ENCODE measurements at regions not wholly inside any gene's neighbourhood (a gene's known extent, or its start where the extent isn't known, plus 50 kb on each side); places are given as distances from the start of the nearest gene placed in this dataset.

GRCh38 chrX:121308276-121308805 lies 260.9 kb downstream of the GLUD2 start (continued):
- no peak for TF ChIP-seq ZNF592 (IDR thresholded peaks at IDR 0.05)
- TF ChIP-seq CTCF (IDR thresholded peaks at IDR 0.05 in 2 of 3, conservative IDR thresholded peaks at IDR 0.05 in 1 of 3; ENCODE audit: control insufficient read depth in 2 of 3, extremely low read depth in 1 of 3, insufficient read depth in 1 of 3, low read depth in 3 of 3, low read length in 3 of 3) = peak; percentile 44 to 63 (median 49); a peak in 4 of 6 replicates
- TF ChIP-seq KAT2A (conservative IDR thresholded peaks at IDR 0.05; ENCODE audit: control insufficient read depth, low read depth, low read length) = no peak
- TF ChIP-seq, protein P1, sequence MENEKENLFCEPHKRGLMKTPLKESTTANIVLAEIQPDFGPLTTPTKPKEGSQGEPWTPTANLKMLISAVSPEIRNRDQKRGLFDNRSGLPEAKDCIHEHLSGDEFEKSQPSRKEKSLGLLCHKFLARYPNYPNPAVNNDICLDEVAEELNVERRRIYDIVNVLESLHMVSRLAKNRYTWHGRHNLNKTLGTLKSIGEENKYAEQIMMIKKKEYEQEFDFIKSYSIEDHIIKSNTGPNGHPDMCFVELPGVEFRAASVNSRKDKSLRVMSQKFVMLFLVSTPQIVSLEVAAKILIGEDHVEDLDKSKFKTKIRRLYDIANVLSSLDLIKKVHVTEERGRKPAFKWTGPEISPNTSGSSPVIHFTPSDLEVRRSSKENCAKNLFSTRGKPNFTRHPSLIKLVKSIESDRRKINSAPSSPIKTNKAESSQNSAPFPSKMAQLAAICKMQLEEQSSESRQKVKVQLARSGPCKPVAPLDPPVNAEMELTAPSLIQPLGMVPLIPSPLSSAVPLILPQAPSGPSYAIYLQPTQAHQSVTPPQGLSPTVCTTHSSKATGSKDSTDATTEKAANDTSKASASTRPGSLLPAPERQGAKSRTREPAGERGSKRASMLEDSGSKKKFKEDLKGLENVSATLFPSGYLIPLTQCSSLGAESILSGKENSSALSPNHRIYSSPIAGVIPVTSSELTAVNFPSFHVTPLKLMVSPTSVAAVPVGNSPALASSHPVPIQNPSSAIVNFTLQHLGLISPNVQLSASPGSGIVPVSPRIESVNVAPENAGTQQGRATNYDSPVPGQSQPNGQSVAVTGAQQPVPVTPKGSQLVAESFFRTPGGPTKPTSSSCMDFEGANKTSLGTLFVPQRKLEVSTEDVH (IDR thresholded peaks at IDR 0.05; ENCODE audit: low read depth, partially characterized antibody) = no peak
- TF ChIP-seq MYB (IDR thresholded peaks at IDR 0.05; ENCODE audit: borderline replicate concordance, low read depth, low read length) = no peak
- peak; percentile 49; the same call in 1 of the 2 replicates for TF ChIP-seq JUNB (IDR thresholded peaks at IDR 0.05)
- no peak for TF ChIP-seq ESRRA (IDR thresholded peaks at IDR 0.05; ENCODE audit: low read length)
- TF ChIP-seq CHD4 (IDR thresholded peaks at IDR 0.05) = no peak
- no peak for TF ChIP-seq TCF7 (IDR thresholded peaks at IDR 0.05; ENCODE audit: borderline replicate concordance)
- TF ChIP-seq NR2F1 (conservative IDR thresholded peaks at IDR 0.05) = no peak
- peak; percentile 61; the same call in 1 of the 2 replicates for TF ChIP-seq RELB (IDR thresholded peaks at IDR 0.05; ENCODE audit: low read depth)
- no peak for TF ChIP-seq SIN3A (IDR thresholded peaks at IDR 0.05; ENCODE audit: low read depth, low read length)
- TF ChIP-seq NKRF (conservative IDR thresholded peaks at IDR 0.05) = no peak
- TF ChIP-seq SMARCA5 (IDR thresholded peaks at IDR 0.05) = no peak

Data from GM12878 (cell line).